ENCODE measurements at regions not wholly inside any gene's neighbourhood (a gene's known extent, or its start where the extent isn't known, plus 50 kb on each side); places are given as distances from the start of the nearest gene placed in this dataset.

GRCh38 chr13:47004027-47004426 lies 107.2 kb upstream of the HTR2A start:
- H3K4me1 ChIP-seq (ENCODE audit: control insufficient read depth in 4 of 4, insufficient read depth in 4 of 4, low read length in 3 of 4), result no peaks in the 10 kb centered on the region
- H3K27ac ChIP-seq (ENCODE audit: low read depth in 1 of 2, low read length in 2 of 2), result no peak overlapping the region
- 79% methylated on average over 2 of the region's 2 CpGs for WGBS
- no peak overlapping the region for H3K9ac ChIP-seq (ENCODE audit: low read depth in 1 of 2, low read length in 2 of 2)
- TF ChIP-seq HNF4G (IDR thresholded peaks at IDR 0.05), result no peak
- TF ChIP-seq FOXA2 (IDR thresholded peaks at IDR 0.05), result no peak
- no peak for TF ChIP-seq ZBTB33 (IDR thresholded peaks at IDR 0.05)
- TF ChIP-seq RAD21 (IDR thresholded peaks at IDR 0.05), result no peak
- TF ChIP-seq REST (IDR thresholded peaks at IDR 0.05), result no peak
- TF ChIP-seq TAF1 (conservative IDR thresholded peaks at IDR 0.05), result no peak
- no peak for TF ChIP-seq NR2F2 (IDR thresholded peaks at IDR 0.05)
- TF ChIP-seq YY1 (IDR thresholded peaks at IDR 0.05), result no peak
- no peak for TF ChIP-seq EGR1 (IDR thresholded peaks at IDR 0.05; ENCODE audit: low read depth in 2 of 2)
- TF ChIP-seq RXRA (IDR thresholded peaks at IDR 0.05), result no peak
- no peak for TF ChIP-seq FOXA1 (IDR thresholded peaks at IDR 0.05)
- no peak for TF ChIP-seq HNF4A (conservative IDR thresholded peaks at IDR 0.05)
- TF ChIP-seq MAX (IDR thresholded peaks at IDR 0.05), result no peak
- TF ChIP-seq CTCF (IDR thresholded peaks at IDR 0.05; ENCODE audit: low read depth, low read length, missing input control), result no peak
- no peak for TF ChIP-seq GABPA (IDR thresholded peaks at IDR 0.05 in 1 of 2, conservative IDR thresholded peaks at IDR 0.05 in 1 of 2)
- no peak for TF ChIP-seq SP1 (IDR thresholded peaks at IDR 0.05)
- no peak for TF ChIP-seq JUND (IDR thresholded peaks at IDR 0.05)
- no peak for TF ChIP-seq ATF3 (IDR thresholded peaks at IDR 0.05)
- no peak overlapping the region for H3K4me3 ChIP-seq (ENCODE audit: low read depth in 1 of 3, low read length in 3 of 3)
- H3K9me3 ChIP-seq (ENCODE audit: control insufficient read depth in 4 of 4, low read length in 3 of 4), result no peaks in the 10 kb centered on the region
- no peak for DNase-seq (ENCODE audit: low spot score)
- no peaks in the 10 kb centered on the region for H3K27me3 ChIP-seq (ENCODE audit: control insufficient read depth in 4 of 4, insufficient read depth in 4 of 4, low read length in 3 of 4)
- no peaks in the 10 kb centered on the region for H3K36me3 ChIP-seq (ENCODE audit: control insufficient read depth in 4 of 4, insufficient read depth in 3 of 4, low read depth in 1 of 4, low read length in 3 of 4)
